Prostate gland (tissue), 2 donors: ENCODE measurements at regions not wholly inside any gene's neighbourhood (a gene's known extent, or its start where the extent isn't known, plus 50 kb on each side); places are given as distances from the start of the nearest gene placed in this dataset.

Source experiments
- POLR2A ChIP-seq: fragments of 450-650 bp; IDR thresholded peaks from one replicate; pipeline ENCODE4 v1.6.1; 2016; ENCODE audit warnings: antibody characterized with exemption, mild to moderate bottlenecking
- TF ChIP-seq, protein P1 (sequence below), 4 experiments: fragments of 200-600 bp in 2 of 4; fragments of 450-650 bp in 2 of 4; sonication (generic) in 2 of 4; IDR thresholded peaks; 1 replicate in 3 of 4; 2 replicates in 1 of 4; pipeline ENCODE4 v1.5.1; 2016 to 2019; ENCODE audit warnings: antibody characterized with exemption in 4 of 4, mild to moderate bottlenecking in 2 of 4, moderate library complexity in 2 of 4

DNA sequence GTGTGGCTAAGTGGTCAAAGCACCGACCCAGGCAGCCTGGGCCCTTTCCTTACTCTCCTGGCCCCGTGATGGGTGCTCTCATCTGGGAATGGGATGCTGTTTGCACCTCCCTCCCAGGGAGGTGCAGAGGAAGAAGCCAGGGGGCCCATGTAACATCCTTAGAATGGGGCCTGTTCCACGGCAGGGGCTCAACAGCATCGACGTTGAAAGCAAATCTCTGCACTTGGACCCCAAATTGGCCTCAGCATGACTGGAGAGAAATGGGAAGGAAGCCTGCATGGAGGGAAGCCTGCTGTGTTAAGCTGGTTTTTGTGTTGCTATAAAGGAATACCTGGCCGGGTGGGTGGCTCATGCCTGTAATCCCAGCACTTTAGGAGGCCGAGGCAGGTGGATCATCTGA, 1288.4 kb downstream of the TBC1D22A start:
- TF ChIP-seq, protein P1, sequence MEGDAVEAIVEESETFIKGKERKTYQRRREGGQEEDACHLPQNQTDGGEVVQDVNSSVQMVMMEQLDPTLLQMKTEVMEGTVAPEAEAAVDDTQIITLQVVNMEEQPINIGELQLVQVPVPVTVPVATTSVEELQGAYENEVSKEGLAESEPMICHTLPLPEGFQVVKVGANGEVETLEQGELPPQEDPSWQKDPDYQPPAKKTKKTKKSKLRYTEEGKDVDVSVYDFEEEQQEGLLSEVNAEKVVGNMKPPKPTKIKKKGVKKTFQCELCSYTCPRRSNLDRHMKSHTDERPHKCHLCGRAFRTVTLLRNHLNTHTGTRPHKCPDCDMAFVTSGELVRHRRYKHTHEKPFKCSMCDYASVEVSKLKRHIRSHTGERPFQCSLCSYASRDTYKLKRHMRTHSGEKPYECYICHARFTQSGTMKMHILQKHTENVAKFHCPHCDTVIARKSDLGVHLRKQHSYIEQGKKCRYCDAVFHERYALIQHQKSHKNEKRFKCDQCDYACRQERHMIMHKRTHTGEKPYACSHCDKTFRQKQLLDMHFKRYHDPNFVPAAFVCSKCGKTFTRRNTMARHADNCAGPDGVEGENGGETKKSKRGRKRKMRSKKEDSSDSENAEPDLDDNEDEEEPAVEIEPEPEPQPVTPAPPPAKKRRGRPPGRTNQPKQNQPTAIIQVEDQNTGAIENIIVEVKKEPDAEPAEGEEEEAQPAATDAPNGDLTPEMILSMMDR (IDR thresholded peaks at IDR 0.05) = no peak
- TF ChIP-seq POLR2A = no peak
